GM10266 (cell line): ENCODE measurements at regions not wholly inside any gene's neighbourhood (a gene's known extent, or its start where the extent isn't known, plus 50 kb on each side); places are given as distances from the start of the nearest gene placed in this dataset.

Source experiments
- DNase-seq: peaks from one replicate; pipeline ENCODE4 v3.0.0; 2012; ENCODE audit errors: extremely low spot score
- CTCF ChIP-seq: IDR thresholded peaks from 2 replicates; pipeline ENCODE4 v1.5.1; 2012; ENCODE audit warnings: mild to moderate bottlenecking, low read depth; ENCODE audit not compliant: control insufficient read depth, insufficient read depth; ENCODE audit errors: missing control alignments

DNA sequence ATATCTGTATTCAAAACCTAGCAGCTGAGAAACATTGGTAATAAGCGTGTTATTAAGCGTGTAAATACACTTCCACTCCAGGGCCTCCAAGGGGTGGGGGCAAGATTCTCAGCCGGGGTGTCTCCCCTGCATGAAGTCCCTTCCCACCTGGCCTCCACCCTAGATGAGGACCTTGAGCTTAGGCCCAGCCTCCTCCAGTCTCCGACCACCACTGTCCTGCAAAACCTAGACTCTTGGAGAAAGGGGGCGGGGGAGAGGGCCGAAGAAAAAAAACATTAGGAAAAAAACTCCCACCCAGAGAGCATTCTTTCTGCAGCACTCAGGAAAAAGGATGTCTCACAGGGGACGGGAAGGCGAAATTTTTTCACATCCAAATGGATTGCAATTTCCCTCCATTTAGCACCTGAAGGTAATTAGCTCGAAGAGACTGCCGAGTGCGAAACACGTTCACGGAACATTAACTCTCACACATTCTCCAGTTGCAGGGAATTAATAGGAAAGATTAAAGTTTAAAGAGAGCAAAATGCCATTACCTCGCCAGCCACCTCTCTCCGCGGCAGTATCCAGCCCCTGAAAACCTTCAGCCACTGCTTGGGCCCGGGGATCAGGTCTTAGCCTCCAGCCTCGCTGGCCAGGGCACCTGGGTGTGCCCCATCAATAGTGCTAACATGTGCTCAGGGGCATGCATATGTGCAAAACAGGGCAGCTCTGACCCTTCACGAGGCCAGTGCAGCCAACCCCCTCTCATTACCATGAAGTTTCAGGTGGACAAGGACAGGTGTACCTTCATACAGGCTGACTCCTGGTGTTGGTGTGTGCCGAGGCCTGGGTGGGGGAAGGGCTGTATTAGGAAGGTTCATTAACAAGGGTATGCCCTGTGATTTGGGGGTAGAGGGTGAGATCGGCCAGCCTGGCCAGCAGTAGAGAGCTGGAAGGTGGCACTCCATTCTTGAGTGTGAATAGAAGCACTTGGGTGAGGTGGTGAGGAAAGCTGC, 77.2 kb downstream of the HIF1AN start:
- no peak for DNase-seq
- no peak for TF ChIP-seq CTCF

DNA sequence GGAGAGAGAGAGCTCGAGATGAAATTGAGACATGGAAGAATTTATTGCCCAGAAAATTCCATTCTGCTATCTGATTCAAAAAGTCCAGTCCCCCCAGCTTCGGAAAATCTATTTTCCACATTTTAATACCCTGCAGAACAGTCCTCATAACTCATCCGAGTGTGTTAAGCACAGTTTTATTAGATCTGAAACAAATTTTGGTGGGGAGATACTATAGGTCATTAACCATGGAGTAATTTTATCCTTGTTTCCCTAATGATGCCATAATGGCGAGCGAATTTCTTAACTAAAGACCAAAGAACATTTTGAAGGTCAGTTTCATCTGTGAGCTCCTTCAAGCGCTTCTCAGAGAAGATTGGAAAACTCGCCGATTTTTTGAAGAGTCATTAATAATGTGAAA, 78.1 kb downstream of the HIF1AN start:
- DNase-seq: no peak
- no peak for TF ChIP-seq CTCF

DNA sequence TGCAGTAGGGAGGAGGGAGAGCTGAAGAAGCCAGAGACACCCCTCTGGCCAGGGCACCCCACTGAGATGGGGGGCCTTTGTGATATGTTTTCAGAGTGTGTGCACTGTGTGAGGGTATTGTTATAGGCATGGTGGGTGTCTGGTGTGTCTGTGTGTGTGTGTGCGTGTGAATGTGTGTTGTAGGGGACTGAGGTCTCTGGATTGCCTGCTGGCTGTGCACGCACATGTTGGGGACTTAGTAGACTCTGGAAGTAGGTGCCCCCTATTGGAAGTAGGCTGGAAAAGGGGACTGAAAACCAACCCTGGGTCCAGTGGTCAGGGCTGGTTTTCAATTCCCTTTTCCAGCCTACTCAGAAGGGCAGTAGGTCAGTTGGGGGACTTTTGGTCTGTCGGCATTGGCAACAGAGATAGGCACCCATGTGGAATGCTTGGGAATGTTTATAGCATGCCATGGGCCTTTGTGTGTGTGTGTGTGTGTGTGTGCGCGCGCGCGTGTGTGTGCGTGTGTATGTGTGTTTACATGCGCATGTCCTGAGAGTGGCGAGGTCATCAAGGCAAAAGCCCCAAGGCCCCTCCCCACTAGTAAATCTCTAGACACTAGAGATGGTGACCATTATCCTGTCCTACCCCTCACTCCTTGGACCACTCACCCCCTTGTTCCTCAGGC, 78.8 kb downstream of the HIF1AN start:
- TF ChIP-seq CTCF: no peak
- no peak for DNase-seq

DNA sequence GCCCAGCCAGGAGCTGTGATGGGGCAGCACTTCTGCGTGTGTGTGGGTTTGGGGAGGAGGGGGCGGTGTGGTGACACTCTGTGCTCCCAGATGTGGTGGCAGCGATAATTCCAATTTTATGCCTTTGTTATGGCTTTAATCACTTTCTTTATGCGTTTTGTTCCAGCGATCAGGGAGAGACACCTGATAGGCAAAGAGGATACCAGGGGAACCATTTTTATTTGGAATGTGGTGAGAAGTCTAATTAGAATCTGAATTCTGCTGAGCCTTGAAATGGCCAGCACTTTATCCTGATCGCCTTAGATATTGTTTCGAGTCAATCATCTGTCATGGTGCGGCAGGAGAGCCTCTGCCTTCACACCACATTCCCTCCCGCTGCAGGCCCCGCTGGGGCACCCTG, 79.5 kb downstream of the HIF1AN start:
- no peak for TF ChIP-seq CTCF
- no peak for DNase-seq

DNA sequence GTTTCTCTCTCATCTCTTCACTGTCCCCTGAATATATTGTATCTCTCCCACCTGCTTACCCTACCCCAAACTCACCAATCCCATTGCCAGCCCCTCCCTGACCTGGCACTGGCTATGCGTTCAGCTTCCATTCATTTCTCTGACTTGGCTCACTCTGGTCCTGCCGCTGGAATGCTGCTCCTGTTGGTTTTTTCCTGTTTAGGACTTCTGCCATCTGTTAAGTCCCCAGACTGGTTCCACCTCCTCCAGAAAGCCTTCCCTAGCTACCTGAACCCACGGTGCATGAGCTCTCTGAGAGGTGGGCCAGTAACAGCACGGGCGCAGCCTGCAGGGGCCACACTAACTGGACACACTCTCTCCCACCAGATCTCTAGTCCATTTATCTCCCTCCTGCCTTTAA, 80.2 kb downstream of the HIF1AN start:
- TF ChIP-seq CTCF: no peak
- no peak for DNase-seq

DNA sequence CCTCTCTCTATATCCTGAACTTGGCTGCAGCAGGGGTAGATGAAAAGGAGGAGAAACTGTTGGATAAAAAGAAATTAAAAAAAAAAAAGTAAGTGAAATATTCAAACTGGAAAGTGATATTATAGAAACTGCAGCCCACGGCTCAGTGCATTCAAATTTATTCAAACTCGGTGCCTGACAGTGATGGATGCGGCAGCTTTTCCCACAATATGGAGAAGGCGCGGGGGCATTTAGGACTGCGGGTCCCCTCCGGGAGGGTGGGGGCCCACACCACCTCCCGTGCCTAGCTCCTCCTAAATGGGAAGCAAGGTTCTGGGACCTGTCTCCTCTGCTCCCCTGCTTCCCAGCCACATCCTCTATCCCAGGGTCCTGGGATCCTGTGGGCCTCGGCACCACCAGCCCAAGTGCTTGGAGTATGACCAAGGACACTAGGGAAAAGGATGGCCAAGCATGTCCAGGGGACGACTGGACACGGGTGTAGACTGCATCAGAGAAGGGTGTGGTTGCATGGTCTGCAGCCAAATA, 82.4 kb downstream of the HIF1AN start:
- no peak for DNase-seq
- TF ChIP-seq CTCF: no peak

GRCh38 chr10:100618632-100619255, 83.0 kb downstream of the HIF1AN start:
- no peak for TF ChIP-seq CTCF
- no peak for DNase-seq
